ENCODE measurements at regions not wholly inside any gene's neighbourhood (a gene's known extent, or its start where the extent isn't known, plus 50 kb on each side); places are given as distances from the start of the nearest gene placed in this dataset.

- no peaks in the 10 kb centered on the region; a peak in 1 of 4 replicates for H3K4me1 Mint-ChIP-seq
- H3T11ph ChIP-seq (ENCODE audit: low read length) = no peak overlapping the region
- H3K79me1 ChIP-seq (ENCODE audit: insufficient read depth, low read depth, low read length, poor library complexity, severe bottlenecking) = no peaks in the 10 kb centered on the region
- no peak overlapping the region for H3K4me3 Mint-ChIP-seq
- no peaks in the 10 kb centered on the region for H3K9me3 ChIP-seq (ENCODE audit: control insufficient read depth, low read depth, low read length)
- H3K27ac ChIP-seq (ENCODE audit: insufficient read length, low read depth, low read length) = no peak overlapping the region
- no peak for DNase-seq
- no peak overlapping the region for H2BK15ac ChIP-seq (ENCODE audit: low read depth, low read length)
- H3K23ac ChIP-seq (ENCODE audit: insufficient read length, low read depth, low read length) = no peak overlapping the region
- H3K4me2 ChIP-seq (ENCODE audit: insufficient read depth, insufficient read length, low read length) = no peak overlapping the region
- no peaks in the 10 kb centered on the region for H3K79me2 ChIP-seq (ENCODE audit: insufficient read depth, low read length)
- no peaks in the 10 kb centered on the region for H3K23me2 ChIP-seq (ENCODE audit: insufficient read length, low read depth, low read length, poor library complexity, severe bottlenecking)
- H3K9me3 Mint-ChIP-seq = no peaks in the 10 kb centered on the region
- no CpG with 5 or more reads among the region's 2 CpGs for WGBS (ENCODE audit: extremely low coverage, insufficient read length, low lambda C conversion rate)
- no peaks in the 10 kb centered on the region for H3K27me3 ChIP-seq (ENCODE audit: insufficient read depth, low read length)
- H3K18ac ChIP-seq (ENCODE audit: insufficient read length, low read depth, low read length) = no peak overlapping the region
- no peaks in the 10 kb centered on the region for H3K4me1 ChIP-seq (ENCODE audit: insufficient read depth, low read length)
- H4K5ac ChIP-seq (ENCODE audit: insufficient read length, low read depth, low read length) = no peak overlapping the region
- no peak overlapping the region for H2BK120ac ChIP-seq (ENCODE audit: low read depth, low read length, poor library complexity, severe bottlenecking)
- no peak overlapping the region for H3K56ac ChIP-seq (ENCODE audit: insufficient read length, low read depth, low read length)
- no peak overlapping the region for H2BK20ac ChIP-seq (ENCODE audit: low read depth, low read length, poor library complexity, severe bottlenecking)
- no peak overlapping the region for H3K14ac ChIP-seq (ENCODE audit: insufficient read depth, low read length)
- H4K91ac ChIP-seq (ENCODE audit: insufficient read length, low read depth, low read length) = no peak overlapping the region
- H3K4ac ChIP-seq (ENCODE audit: low read depth, low read length) = no peak overlapping the region
- no peak for TF ChIP-seq CTCF (conservative IDR thresholded peaks at IDR 0.05)
- no peak overlapping the region for H3K9ac ChIP-seq (ENCODE audit: extremely low read depth, insufficient read length, low read length)
- no peak overlapping the region for H2BK5ac ChIP-seq (ENCODE audit: insufficient read length, low read length)
- no peaks in the 10 kb centered on the region for H4K20me1 ChIP-seq (ENCODE audit: control insufficient read depth, insufficient read depth, insufficient read length)
- H4K8ac ChIP-seq (replicated peaks; ENCODE audit: insufficient read length, low read depth, low read length) = no peak overlapping the region
- H3K27ac Mint-ChIP-seq = no peak overlapping the region
- H2AFZ ChIP-seq (ENCODE audit: low read length) = no peak overlapping the region
- H3K27me3 Mint-ChIP-seq (ENCODE audit: low read depth) = peaks cover 48% of the 10 kb centered on the region
- H2BK12ac ChIP-seq (ENCODE audit: insufficient read length, low read depth, low read length) = no peak overlapping the region
- H2AK5ac ChIP-seq (ENCODE audit: insufficient read length, low read length) = no peak overlapping the region
- H3K36me3 Mint-ChIP-seq (ENCODE audit: insufficient read depth in 1 of 3, low read depth in 3 of 3) = no peaks in the 10 kb centered on the region
These were observed 51.7 kb upstream of the SCMH1 start for GRCh38 chr1:41293779-41294178.
